ENCODE measurements at regions not wholly inside any gene's neighbourhood (a gene's known extent, or its start where the extent isn't known, plus 50 kb on each side); places are given as distances from the start of the nearest gene placed in this dataset.

GRCh38 chr2:194155431-194155830 is 1501.6 kb upstream of the SLC39A10 start:
- ChIA-PET CTCF (ENCODE audit: partially characterized antibody) (no interaction called here), POLR2A (ENCODE audit: partially characterized antibody) (no interaction called here)
- H3K9ac ChIP-seq (replicated peaks in 1 of 4; ENCODE audit: extremely low read depth in 1 of 4, low read depth in 3 of 4, low read length in 3 of 4), result no peak overlapping the region
- H2AFZ ChIP-seq (ENCODE audit: low read length), result no peak overlapping the region
- H3K23ac ChIP-seq (ENCODE audit: insufficient read length), result no peak overlapping the region
- no peaks in the 10 kb centered on the region; a peak in 1 of 8 replicates for H3K36me3 ChIP-seq (ENCODE audit: control insufficient read depth in 2 of 4, insufficient read depth in 4 of 4, low read length in 3 of 4)
- no peaks in the 10 kb centered on the region for H3K23me2 ChIP-seq (ENCODE audit: low read depth, low read length)
- H4K91ac ChIP-seq (replicated peaks; ENCODE audit: insufficient read length, low read length), result no peak overlapping the region
- H2BK120ac ChIP-seq (replicated peaks; ENCODE audit: low read depth, low read length), result no peak overlapping the region
- no peak overlapping the region for H3K18ac ChIP-seq (ENCODE audit: extremely low read depth, low read length)
- H3K4me3 ChIP-seq (ENCODE audit: extremely low read depth in 1 of 4, insufficient read depth in 2 of 4, low read depth in 3 of 4, low read length in 4 of 4), result no peak overlapping the region
- H3K4me2 ChIP-seq (ENCODE audit: insufficient read depth in 1 of 2, low read depth in 2 of 2, low read length in 2 of 2), result no peak overlapping the region
- H4K20me1 ChIP-seq (replicated peaks in 1 of 2; ENCODE audit: control insufficient read depth in 1 of 2, insufficient read depth in 2 of 2, low read length in 2 of 2), result no peaks in the 10 kb centered on the region
- H2BK12ac ChIP-seq (ENCODE audit: low read depth, low read length), result no peak overlapping the region
- H3K79me2 ChIP-seq (ENCODE audit: control insufficient read depth in 1 of 2, insufficient read depth in 2 of 2, low read length in 2 of 2), result no peaks in the 10 kb centered on the region
- H2AK5ac ChIP-seq (ENCODE audit: low read depth, low read length), result no peak overlapping the region
- no peak overlapping the region for H3K4ac ChIP-seq (replicated peaks; ENCODE audit: insufficient read length, low read depth, low read length)
- no peak overlapping the region for H2BK20ac ChIP-seq (ENCODE audit: low read length)
- WGBS, 2 experiments (ENCODE audit: extremely low coverage in 1 of 2, insufficient coverage in 1 of 2, insufficient read length in 1 of 2, insufficient replicate concordance in 2 of 2, low coverage in 1 of 2, low lambda C conversion rate in 2 of 2, missing lambda C conversion rate in 1 of 2), result 88% methylated on average over 4 of the region's 4 CpGs; no CpG with 5 or more reads in 1 of the 2 experiments
- no peak overlapping the region for H2BK15ac ChIP-seq (ENCODE audit: low read length)
- no peaks in the 10 kb centered on the region for H3K79me1 ChIP-seq (ENCODE audit: low read depth, low read length)
- DNase-seq (ENCODE audit: low read depth in 1 of 2, low spot score in 2 of 2) (no peak), FAIRE-seq (no peak)
- no peak for TF ChIP-seq TAF7 (optimal IDR thresholded peaks at IDR 0.05; ENCODE audit: borderline replicate concordance, low read depth, low read length)
- no peak overlapping the region for H4K5ac ChIP-seq (ENCODE audit: insufficient read length, low read depth, low read length)
- no peak overlapping the region for H4K8ac ChIP-seq (ENCODE audit: extremely low read depth, insufficient read depth, low read length)
- H3K9me3 ChIP-seq (ENCODE audit: insufficient read depth in 2 of 2, low read depth in 1 of 2, low read length in 1 of 2), result peaks cover 3 to 10% of the 10 kb centered on the region in 2 experiments; a peak in 3 of 4 replicates
- no peak overlapping the region for H3K14ac ChIP-seq (ENCODE audit: insufficient read length)
- H3K56ac ChIP-seq (replicated peaks; ENCODE audit: insufficient read length, low read depth, low read length), result no peak overlapping the region
- H2BK5ac ChIP-seq (ENCODE audit: low read depth, low read length), result no peak overlapping the region
- H3K27ac ChIP-seq (ENCODE audit: low read depth, low read length), result no peak overlapping the region
- no peaks in the 10 kb centered on the region for H3K27me3 ChIP-seq (replicated peaks in 1 of 4; ENCODE audit: control insufficient read depth in 3 of 4, extremely low read depth in 1 of 4, insufficient read depth in 3 of 4, low read length in 3 of 4)
- no peaks in the 10 kb centered on the region for H3K4me1 ChIP-seq (replicated peaks in 1 of 4; ENCODE audit: control insufficient read depth in 3 of 4, insufficient read depth in 4 of 4, low read length in 3 of 4)
